Hepatocyte (in vitro differentiated cells): ENCODE measurements at regions not wholly inside any gene's neighbourhood (a gene's known extent, or its start where the extent isn't known, plus 50 kb on each side); places are given as distances from the start of the nearest gene placed in this dataset.

ENCODE experiments used
- EZH2 ChIP-seq: fragments of 200-600 bp; sonication (generic); IDR thresholded peaks from 2 replicates; pipeline ENCODE4 v1.6.1; 2016; ENCODE audit warnings: antibody characterized with exemption, mild to moderate bottlenecking, borderline replicate concordance
- TF ChIP-seq, protein P1 (sequence below): fragments of 200-600 bp; sonication (generic); IDR thresholded peaks from 2 replicates; pipeline ENCODE4 v1.5.1; 2016; ENCODE audit warnings: antibody characterized with exemption, mild to moderate bottlenecking; ENCODE audit not compliant: poor library complexity

DNA sequence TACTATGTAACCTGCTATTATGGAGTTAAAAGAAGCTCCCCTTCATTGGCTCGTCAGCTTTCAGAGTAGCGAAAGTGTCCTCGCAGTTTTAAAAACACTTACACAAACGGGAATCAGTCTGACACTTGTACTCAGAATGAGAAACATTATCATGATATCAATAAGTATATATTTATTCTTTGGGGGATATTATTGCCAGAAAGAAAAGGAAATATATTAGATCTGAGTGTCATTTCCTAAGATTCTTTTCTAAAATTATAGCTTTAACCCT is 584.5 kb downstream of the ZEB2 start:
- TF ChIP-seq, protein P1, sequence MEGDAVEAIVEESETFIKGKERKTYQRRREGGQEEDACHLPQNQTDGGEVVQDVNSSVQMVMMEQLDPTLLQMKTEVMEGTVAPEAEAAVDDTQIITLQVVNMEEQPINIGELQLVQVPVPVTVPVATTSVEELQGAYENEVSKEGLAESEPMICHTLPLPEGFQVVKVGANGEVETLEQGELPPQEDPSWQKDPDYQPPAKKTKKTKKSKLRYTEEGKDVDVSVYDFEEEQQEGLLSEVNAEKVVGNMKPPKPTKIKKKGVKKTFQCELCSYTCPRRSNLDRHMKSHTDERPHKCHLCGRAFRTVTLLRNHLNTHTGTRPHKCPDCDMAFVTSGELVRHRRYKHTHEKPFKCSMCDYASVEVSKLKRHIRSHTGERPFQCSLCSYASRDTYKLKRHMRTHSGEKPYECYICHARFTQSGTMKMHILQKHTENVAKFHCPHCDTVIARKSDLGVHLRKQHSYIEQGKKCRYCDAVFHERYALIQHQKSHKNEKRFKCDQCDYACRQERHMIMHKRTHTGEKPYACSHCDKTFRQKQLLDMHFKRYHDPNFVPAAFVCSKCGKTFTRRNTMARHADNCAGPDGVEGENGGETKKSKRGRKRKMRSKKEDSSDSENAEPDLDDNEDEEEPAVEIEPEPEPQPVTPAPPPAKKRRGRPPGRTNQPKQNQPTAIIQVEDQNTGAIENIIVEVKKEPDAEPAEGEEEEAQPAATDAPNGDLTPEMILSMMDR, result no peak
- TF ChIP-seq EZH2, result peak; percentile 2
